Amniotic stem cell (primary cell): ENCODE measurements at regions not wholly inside any gene's neighbourhood (a gene's known extent, or its start where the extent isn't known, plus 50 kb on each side); places are given as distances from the start of the nearest gene placed in this dataset.
A peak's percentile ranks its signal among the peaks of the same experiment; 100 is the strongest.

Source experiments
- DNase-seq: peaks from one replicate; lab custom pipeline; 2025; lab: John Stamatoyannopoulos, UW

DNA sequence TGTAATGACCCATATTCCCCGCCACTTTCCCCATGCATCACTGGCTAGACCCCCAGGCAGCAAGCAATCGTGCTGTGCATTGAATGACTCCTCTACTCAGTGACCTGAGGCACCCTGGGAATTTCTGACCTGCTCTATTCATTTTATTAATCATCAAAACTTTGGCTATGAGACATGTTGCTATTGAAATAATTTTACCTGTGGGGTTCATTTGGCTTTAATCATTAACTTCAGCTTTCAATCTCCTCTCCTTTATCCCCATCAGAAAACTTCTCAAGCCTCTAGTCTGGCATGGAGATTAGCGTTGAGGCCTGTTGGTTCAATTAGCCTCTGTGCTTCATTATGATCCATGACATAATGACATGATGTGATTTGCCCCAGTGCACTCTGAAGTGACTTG, 429.0 kb downstream of the ZNF608 start:
- no peak for DNase-seq

DNA sequence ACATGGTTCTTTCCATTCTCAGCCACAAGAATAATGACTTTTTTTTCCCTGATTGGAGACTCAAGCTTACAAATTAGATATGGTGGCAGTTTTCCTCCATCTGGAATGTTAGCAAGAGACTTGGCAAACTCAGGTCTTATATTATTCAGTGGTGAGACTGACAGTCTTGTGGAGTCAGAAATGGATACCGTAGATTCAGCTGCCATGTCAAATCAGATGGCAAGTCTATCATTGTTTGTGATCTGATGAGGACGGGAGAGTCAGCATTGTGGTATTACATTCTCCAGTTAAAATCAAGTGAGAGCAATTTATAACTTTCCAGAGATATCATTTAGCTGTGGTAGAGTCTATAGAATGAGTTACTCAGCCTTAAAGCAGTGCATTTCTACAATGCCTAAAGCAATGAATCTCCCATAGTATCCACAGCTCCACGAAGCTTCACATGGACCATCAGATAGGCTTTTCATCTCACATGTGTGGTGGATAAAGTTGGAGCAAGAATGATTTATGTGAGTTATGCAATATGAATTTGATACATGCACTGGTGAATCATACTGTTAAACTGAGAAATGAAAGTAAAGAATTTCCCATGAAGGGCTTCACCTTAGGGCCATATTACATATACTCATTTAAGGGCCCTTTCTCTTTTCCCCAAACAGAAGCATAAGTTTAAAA, 430.6 kb downstream of the ZNF608 start:
- no peak for DNase-seq

DNA sequence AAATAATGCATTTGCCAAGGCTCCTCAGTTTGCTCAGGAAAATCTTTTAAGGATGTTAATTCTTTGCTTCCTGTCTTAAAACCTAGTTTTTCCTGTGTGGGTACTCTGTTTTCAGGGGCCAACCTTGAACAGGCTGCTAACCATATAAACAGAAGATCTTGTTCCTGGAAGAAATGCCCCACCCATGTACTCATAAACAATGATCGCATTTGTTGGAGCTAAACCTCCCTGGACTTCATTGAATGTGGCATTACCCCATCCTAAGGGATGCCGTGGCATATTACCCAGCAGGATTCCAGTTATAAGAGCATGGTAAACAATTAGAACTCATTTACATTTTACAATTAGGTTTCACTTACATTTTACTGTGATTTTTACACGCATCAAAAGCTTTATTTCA, 436.0 kb downstream of the ZNF608 start:
- DNase-seq, result no peak

DNA sequence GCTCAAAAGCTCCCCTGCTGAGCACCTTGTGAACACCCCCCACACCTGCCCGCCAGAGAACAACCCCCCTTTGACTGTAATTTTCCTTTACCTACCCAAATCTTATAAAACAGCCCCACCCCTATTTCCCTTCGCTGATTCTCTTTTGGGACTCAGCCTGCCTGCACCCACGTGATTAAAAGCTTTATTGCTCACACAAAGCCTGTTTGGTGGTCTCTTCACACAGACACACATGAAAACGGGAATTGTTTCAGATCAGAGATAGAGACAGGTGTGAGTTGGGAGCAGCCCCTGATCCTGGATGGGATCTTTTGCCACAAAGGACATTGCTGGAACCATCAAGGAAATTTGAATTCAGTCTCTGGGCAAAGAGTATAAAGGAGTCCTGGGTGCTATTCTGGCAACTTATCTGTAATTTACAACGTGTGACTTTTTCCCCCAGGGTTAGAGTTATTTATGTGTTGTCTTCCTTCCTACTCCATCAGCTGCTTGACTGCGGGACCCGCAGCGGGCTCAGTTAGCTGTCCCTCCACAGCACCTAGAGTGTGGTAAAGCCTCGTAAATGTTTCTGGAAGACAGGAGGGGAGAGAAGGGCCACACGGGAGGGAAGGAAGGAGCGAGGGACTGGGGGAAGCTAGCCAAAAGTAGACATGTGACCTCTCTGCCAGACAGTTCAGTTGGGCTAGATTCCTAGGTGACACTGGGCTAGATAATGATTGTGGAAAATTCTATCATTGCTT, 437.0 kb downstream of the ZNF608 start:
- no peak for DNase-seq

DNA sequence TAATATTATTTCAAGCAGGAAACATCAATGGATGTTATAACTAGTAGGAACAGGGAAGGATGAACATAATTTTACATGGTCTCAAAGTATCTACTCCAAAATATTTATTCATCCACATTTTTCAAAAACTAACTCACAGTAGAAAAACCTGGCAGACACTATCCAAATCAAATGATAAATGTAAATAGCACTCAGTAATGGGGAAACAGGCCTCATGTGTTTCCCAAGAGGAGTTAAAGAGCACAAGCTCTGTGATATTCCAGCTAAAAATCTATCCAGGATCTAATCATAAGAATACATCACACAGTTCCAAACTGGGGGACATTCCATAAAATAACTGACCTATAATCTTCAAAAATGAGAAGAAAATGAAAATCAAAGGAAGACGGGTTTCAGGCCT, 443.1 kb downstream of the ZNF608 start:
- DNase-seq, result no peak

DNA sequence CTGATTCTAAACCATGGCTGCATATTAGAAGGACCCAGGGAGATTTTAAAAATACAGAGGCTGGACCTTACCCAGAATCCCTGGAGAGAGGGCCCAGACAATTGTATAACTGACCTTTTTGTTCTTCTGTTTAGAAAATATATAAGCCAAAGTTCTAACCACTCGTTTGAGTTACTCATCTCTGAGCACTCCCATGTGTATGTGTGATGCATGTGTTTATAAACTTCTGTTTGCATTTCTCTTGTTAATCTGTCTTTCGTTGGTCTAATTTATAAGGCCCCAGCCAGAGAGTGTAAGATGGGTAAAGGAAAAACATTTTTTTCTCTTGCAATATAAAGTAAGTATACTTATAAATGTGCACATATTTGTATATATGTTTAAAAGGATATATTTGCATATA, 443.9 kb downstream of the ZNF608 start:
- no peak for DNase-seq

DNA sequence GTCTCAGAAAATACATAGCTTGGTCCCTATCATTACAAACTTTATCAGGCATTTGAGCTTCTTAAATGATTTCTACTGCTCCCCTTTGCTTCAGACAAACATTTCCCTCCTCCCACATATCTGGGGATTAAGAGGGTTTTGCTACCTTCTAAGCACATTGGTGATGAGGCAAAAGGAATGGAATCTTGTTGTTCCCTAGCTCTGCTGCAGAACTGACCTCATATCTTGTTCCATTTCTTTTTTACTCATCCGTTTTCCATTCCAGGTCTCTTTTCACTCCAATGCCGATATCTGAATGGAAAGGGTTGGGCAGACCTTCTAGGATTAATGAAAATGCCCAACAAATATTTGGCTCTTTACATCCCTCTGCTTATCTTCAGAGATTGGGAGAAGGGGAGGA, 444.6 kb downstream of the ZNF608 start:
- DNase-seq, result peak; percentile 40

DNA sequence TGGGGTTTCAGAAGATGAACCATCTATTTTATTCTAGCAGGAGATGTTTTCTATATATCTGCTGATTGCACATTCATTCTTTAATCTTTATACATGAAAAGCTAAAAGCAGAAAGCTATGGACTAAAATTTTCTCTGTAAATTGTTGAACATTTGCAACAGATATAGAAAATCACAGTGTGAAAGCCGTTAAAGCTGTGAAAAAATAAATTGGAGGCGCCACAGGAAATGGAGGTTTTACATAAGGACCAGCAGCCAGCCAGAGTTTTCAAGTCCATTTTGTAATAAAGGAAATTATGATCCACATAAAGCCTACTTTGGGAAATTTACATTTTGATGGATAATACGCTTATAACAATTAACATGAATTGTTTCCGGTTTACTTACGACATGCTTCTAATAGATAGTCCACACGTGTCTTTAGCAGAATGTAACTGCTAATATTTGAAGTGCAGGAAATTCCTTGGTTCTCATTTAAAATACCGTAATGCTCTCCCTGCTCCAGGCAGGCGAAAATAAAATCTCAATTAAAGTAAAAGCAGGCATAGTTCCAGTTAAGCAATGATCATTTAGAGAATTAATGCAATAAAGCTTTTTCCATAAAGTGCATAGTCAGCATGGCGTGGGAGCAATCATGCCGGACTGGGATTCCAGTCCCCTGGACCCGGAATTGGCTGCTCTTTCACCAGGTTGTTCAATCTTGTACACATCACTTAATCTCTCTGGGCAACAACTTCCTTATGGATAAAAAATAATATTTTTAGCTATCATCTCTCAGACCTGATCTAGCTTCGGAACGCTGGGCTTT, 445.4 kb downstream of the ZNF608 start:
- no peak for DNase-seq

DNA sequence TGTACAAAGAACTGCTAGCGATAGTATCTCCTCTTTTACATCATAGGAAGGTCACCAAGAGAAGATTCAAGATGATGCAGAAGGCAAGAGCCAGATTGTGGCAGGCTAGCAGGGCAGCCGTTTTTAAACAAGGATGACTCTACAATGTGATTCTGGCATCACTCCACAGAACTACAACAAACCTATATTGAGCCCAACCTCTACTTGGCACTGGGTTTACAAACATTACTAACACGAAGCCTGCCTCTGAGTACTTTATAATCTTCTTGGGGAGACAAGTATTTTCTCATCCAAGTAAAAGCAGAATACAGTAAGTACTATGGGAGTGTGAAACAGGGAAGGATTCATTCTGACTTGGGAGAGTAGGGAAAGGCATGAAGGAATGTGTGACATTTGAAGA, 448.6 kb downstream of the ZNF608 start:
- no peak for DNase-seq

DNA sequence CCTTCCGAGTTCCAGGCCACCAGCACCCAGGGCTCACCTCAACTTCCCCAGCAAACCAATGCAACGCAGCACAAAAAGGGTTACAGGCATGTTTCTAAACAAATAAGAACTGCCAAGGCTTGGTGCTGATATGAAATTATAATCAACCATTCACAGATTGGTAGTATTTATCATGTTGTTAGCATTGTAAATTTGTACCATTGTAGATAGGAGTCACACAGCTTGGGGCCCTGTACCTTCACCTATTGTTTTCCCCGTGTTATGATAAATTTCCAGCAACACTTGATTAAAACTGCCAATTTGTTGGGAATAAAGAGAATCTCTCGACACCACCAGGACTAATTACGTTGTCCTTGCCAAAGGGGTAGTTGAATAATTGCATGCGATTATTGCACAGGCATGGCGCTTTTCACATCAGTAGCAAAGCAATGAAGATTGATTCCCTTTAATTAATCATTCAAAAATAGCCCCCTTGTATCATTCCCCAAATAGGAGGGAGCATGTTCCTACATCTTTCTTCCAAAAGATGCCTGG, 454.1 kb downstream of the ZNF608 start:
- DNase-seq, result no peak

DNA sequence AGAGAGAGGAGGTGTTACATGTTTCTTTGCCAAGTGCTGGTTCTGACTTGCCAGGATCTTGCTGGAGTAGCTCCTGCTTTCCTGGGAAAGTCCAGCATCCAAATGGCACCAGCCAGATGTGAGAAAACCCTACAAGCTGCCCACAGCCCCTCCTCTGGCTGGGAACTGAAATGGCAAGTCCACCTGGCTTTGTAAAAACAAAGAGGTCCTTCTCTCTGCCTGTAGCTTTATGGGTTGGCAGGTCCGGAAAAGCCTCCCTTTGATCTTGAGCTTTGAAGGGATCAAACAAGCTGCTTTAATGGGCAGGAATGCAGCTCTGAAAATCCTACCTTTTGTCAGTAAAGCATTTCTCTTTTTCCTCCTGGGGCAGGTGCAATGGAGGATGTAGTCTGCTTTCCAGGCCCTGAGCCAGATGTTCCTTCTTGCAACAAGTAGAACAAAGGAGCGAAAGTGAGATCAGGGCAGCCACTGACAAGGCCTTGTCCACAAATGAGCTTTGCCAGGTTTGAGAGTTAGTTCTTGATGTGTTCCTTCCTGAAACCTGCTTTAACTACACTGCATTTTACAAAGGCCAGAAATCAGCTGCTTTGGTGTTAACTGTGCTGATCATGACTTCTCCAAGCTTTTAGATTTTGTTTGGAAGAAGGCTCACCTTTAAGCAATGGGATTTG, 456.7 kb downstream of the ZNF608 start:
- DNase-seq, result no peak

DNA sequence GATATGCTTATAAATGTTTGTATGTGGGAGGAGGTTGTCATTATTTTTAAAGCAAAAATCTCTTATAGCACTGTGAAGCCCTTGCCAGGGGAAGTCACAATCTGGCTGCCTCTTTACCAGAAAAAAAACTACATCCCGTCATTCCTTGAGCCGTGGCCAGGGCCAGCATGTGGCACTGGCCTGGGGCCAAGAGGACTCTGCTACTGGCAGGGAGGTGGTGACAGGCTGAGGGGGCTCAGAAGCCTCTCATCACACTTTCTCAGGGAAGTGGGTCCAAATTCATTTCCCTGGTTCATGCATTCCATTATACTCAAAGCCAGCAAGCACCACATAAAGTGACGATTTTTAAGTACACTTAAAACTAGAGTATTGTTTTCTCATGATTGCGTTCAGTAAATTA, 457.3 kb downstream of the ZNF608 start:
- DNase-seq, result no peak

DNA sequence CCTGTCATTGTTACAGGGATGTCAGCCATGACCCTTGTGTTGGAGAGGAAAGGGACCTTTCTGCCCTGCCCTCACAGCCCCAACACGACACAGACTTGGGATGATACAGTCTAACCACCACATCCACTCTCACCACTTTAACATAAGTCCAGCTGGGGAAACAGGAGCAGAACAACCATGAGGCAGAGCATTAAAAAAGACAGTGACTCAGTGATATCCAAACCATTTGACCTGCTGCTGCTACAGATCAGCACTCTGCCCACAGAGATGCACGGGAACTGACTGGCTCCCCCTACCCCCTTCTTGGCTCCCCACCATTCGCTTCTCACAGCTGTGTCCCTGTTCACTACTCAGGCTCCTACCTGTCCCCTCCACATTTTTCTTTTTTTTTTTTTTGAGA, 458.6 kb downstream of the ZNF608 start:
- DNase-seq, result no peak

DNA sequence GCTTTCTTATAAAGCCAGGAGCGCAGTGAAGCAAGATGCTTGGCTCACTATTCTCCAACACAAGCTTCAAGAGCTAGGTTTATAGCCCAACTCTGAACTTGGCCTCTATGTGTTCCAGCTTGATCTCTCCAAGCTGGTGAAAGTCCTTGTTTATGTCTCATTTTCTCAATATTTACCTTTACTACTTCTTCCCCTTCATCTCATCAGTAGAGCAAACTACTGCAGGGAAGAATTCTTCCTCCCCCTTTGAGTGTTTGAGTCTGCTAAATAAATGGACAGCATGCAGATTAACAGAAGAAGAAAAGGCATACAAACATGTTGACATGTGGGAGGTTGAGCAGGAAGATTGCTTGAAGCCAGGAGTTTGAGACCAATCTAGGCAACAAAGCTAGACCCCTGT, 460.7 kb downstream of the ZNF608 start:
- no peak for DNase-seq

DNA sequence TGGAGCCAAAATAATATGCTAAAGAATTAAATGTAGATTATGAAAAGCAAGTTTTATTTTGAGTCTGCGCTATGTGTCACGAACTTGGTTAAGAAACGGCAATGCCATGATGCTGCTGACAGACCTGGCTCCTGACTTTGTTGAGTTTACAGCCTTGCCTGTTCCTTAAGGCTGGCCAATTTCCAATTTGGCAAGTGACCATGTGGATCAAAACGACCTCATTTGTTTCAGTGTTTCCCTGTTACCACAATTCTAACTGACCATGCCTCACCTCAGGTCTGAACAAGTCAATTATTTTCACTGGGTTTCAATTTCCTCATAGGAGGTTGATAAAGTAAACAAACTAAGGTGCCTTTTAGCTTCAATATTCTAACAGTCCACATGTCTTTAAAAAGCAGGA, 461.4 kb downstream of the ZNF608 start:
- no peak for DNase-seq

DNA sequence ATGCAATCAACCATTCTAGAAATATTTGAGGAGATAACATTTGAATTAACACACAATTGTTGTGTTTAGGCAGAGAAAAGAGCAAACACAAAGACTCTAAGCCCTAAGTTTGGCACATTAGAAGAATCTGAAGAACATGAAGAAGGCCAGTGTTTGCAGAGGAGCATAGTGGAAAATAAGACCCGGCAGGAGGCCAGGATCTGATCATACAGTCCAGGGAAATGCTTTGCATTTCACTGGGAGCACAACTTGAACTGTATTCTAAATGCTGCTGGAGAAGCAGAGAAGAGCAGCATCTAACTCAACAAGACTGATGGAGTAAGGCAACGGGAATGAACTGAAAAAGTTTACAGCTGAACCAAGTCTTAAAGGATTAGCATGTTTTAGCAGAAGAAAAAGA, 463.4 kb downstream of the ZNF608 start:
- no peak for DNase-seq

DNA sequence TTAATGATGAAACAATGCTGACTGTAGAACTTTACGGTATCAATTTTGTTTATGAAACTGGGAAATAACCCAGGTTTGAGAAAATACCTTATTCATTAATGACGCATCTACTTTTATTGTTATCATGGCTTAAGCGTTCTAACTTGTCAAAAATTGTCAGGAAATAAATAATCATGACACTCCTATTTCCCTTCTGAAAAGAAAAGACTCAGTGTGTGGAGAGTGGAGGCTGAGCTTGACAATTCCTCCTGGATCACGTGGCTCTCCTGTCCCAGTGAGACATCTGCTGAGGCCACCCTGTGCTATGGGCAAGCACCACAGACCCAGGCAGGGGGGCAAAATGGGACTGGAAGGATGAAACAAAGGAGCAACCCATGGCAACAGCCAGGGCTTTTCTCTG, 466.4 kb downstream of the ZNF608 start:
- DNase-seq, result no peak

DNA sequence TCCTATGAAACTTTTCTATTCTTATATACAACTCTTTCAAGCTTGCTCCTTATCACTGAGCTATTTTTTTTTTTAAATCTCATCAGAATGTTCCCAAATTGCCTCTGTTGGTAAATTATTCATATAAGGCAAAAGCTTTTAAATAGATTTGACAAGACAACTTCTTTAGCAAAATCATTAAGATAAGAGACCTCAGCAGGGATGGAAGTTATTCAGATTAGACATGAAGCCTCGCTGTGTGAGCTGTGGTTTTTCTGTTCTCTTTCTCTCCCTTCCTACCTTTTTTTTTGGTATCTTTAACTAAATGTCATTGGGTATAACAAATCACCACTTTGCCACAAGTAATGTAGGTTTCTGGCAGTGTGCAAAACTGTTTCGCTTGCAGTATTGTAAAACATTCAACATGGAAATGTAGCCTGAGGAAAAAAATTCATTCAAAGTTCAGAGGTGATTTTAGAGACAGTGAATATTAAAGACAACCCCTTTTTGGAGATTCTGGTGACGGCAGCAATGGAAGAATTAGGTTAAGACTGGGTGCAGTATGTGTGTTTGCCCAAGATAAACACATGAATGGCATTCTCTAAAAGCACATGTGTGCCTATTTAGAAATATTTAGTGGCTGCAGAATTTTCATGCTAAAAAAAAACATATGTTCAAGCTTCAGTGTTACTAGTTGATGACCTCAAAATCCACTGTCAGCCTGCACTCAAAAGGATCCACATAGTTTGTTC, 467.1 kb downstream of the ZNF608 start:
- no peak for DNase-seq

DNA sequence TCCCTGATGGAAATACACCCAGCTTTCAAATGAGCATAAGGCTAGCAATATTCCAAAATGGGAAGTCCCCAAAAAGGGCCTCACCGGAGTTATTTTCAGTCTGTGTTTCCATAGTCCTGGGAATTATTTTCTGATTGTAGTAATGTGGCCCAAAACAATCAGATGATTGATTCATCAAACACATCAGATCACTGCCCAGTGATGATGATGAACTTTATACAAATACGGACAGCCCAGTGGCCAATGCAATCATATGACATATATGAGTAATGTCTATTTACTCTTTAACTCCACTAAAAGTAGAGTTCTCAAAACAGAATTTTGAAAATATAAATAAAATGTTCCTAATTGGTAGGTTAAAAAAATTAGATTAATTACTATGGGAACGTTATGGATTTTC, 467.8 kb downstream of the ZNF608 start:
- no peak for DNase-seq

DNA sequence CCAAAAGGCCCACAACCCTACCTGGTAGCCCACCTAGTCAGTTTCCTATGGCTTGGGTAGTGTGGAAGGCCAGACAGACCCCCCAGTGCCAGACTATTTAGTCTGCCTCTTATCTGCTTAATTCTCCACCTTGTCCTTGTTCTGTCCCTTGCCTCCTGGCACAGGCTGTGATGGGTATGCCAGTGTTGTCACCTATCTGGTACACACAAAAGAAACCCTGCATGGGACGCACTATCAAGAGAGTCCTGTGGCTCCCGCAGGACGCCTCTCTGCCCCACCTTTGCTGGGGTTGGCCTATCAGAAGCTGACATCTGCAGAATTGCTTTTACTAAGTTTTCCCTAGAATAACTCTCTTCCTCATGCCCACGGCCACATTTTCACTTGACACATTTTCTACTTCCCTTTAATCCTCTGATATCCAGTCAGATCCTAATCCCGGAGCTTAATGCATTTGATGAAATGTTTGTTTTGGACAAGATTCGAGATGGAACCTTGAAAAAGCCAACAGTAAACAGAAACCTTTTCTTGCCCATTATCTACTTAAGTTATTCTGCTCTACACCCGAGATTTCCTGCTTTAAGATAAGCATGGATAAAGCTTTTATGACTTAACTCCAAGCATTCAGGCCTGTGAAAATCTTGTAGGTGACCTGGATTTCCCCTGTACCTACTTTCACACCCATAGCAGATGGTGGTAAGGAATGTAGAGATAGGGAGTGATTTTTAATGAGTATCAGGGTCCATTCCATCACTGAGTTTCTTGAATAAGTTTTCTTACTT, 468.5 kb downstream of the ZNF608 start:
- DNase-seq, result no peak

DNA sequence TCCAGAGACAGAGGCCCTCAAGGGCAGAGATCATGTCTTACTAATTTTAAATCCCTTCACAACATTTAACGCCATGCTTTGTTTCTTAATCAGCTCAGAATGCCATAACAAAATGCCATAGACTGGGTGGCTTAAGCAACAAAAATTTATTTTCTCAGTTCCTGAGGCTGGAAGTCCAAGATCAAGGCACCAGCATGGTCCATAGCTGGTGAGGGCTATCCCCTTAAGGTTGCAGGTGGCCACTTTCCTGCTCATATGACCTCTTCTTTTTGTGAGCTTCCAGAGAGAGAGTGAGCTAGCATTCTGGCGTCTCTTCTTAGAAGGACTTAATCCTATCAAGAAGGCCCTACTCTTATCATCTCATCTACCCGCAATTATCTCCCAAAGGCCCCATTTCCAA, 470.3 kb downstream of the ZNF608 start:
- DNase-seq, result no peak
